ENCODE measurements at regions not wholly inside any gene's neighbourhood (a gene's known extent, or its start where the extent isn't known, plus 50 kb on each side); places are given as distances from the start of the nearest gene placed in this dataset.
"Not testable (repeated sequence)": the region's sequence is repeated elsewhere in the genome, so short reads cannot be mapped to it uniquely, and the experiment has no call there.

- TF ChIP-seq POLR2A, POLR2AphosphoS5 (IDR thresholded peaks at IDR 0.05; ENCODE audit: low read depth, low read length): not testable (repeated sequence)
Measured at GRCh38 chr6:137559521-137560183, 65.5 kb upstream of the OLIG3 start.
